Dendritic cell treated with granulocyte-macrophage colony-stimulating factor and Interleukin-4, amounts not matched to agents 40 ng/mL and 50 ng/mL, for 4 days (primary cell): ENCODE measurements at regions not wholly inside any gene's neighbourhood (a gene's known extent, or its start where the extent isn't known, plus 50 kb on each side); places are given as distances from the start of the nearest gene placed in this dataset.

Source experiments
- H3K27ac Mint-ChIP-seq: one replicate; pipeline ENCODE4 v1.8.0; 2022; ENCODE audit warnings: mild to moderate bottlenecking, mixed read lengths
- H3K27me3 Mint-ChIP-seq: one replicate; pipeline ENCODE4 v1.8.0; 2022; ENCODE audit warnings: mild to moderate bottlenecking, mixed read lengths
- H3K36me3 Mint-ChIP-seq: one replicate; pipeline ENCODE4 v1.8.0; 2022; ENCODE audit warnings: low read depth, mixed read lengths
- H3K4me1 Mint-ChIP-seq: one replicate; pipeline ENCODE4 v1.8.0; 2022; ENCODE audit warnings: low read depth, mixed read lengths
- H3K4me3 Mint-ChIP-seq: one replicate; pipeline ENCODE4 v1.8.0; 2022; ENCODE audit warnings: mild to moderate bottlenecking, moderate library complexity, mixed read lengths
- H3K9me3 Mint-ChIP-seq: one replicate; pipeline ENCODE4 v1.8.0; 2022; ENCODE audit warnings: mixed read lengths
- intact Hi-C: fragments of 100-400 bp; cut with micrococcal nuclease; formaldehyde crosslinking; loops from one replicate; pipeline ENCODE4 v1.15.0; 2022

GRCh38 chr9:93372391-93372790 lies 79.1 kb upstream of the FAM120A start:
- no peak overlapping the region for H3K27ac Mint-ChIP-seq
- no peak overlapping the region for H3K4me3 Mint-ChIP-seq
- intact Hi-C loops = no loop called here
- H3K9me3 Mint-ChIP-seq = peaks cover 9% of the 10 kb centered on the region
- peaks cover 1% of the 10 kb centered on the region for H3K27me3 Mint-ChIP-seq
- H3K4me1 Mint-ChIP-seq = peaks cover 45% of the 10 kb centered on the region
- no peaks in the 10 kb centered on the region for H3K36me3 Mint-ChIP-seq

GRCh38 chr9:93376411-93376810 lies 75.1 kb upstream of the FAM120A start:
- peaks cover 4% of the 10 kb centered on the region for H3K27me3 Mint-ChIP-seq
- H3K4me3 Mint-ChIP-seq = no peak overlapping the region
- peaks cover under 1% of the 10 kb centered on the region for H3K9me3 Mint-ChIP-seq
- peak overlapping the region; percentile 81 for H3K27ac Mint-ChIP-seq
- H3K4me1 Mint-ChIP-seq = peaks cover 28% of the 10 kb centered on the region
- no peaks in the 10 kb centered on the region for H3K36me3 Mint-ChIP-seq
- intact Hi-C loops = no loop called here

GRCh38 chr9:93378276-93378675 lies 73.2 kb upstream of the FAM120A start:
- Mint-ChIP-seq H3K4me3 (no peak overlapping the region), H3K27ac (no peak overlapping the region), H3K36me3 (no peaks in the 10 kb centered on the region), H3K27me3 (peaks cover 9% of the 10 kb centered on the region), H3K9me3 (no peaks in the 10 kb centered on the region), H3K4me1 (peaks cover 25% of the 10 kb centered on the region)
- intact Hi-C loops = loop anchor here (2.0 kb wide), 1 partner anchor 65 kb away; no protein-coding TSS in a partner anchor

- Mint-ChIP-seq H3K36me3 (no peaks in the 10 kb centered on the region), H3K9me3 (no peaks in the 10 kb centered on the region), H3K27ac (no peak overlapping the region), H3K4me1 (peaks cover 21% of the 10 kb centered on the region), H3K4me3 (no peak overlapping the region), H3K27me3 (peaks cover 8% of the 10 kb centered on the region)
- intact Hi-C loops = loop anchor here (2.0 kb wide), 1 partner anchor 66 kb away; no protein-coding TSS in a partner anchor
These were observed 72.4 kb upstream of the FAM120A start for GRCh38 chr9:93379051-93379450.

- intact Hi-C loops = no loop called here
These were observed 71.0 kb upstream of the FAM120A start for GRCh38 chr9:93380410-93381060.

GRCh38 chr9:93387791-93388190 lies 63.7 kb upstream of the FAM120A start:
- no peaks in the 10 kb centered on the region for H3K4me1 Mint-ChIP-seq
- no peaks in the 10 kb centered on the region for H3K9me3 Mint-ChIP-seq
- no peaks in the 10 kb centered on the region for H3K36me3 Mint-ChIP-seq
- intact Hi-C loops = no loop called here
- peaks cover 6% of the 10 kb centered on the region for H3K27me3 Mint-ChIP-seq
- no peak overlapping the region for H3K27ac Mint-ChIP-seq
- H3K4me3 Mint-ChIP-seq = no peak overlapping the region

More at GRCh38 chr9:93380410-93381060, 71.0 kb upstream of the FAM120A start:
- Mint-ChIP-seq H3K4me1 (peaks cover 21% of the 10 kb centered on the region), H3K4me3 (no peak overlapping the region), H3K9me3 (no peaks in the 10 kb centered on the region), H3K27ac (no peak overlapping the region), H3K36me3 (no peaks in the 10 kb centered on the region), H3K27me3 (peaks cover 10% of the 10 kb centered on the region)

GRCh38 chr9:93390953-93391515 lies 60.5 kb upstream of the FAM120A start:
- intact Hi-C loops = no loop called here
- Mint-ChIP-seq H3K36me3 (no peaks in the 10 kb centered on the region), H3K4me1 (peaks cover 6% of the 10 kb centered on the region), H3K9me3 (no peaks in the 10 kb centered on the region), H3K27me3 (peaks cover 4% of the 10 kb centered on the region), H3K4me3 (no peak overlapping the region), H3K27ac (no peak overlapping the region)

- Mint-ChIP-seq H3K4me1 (peaks cover 6% of the 10 kb centered on the region), H3K4me3 (no peak overlapping the region), H3K27ac (no peak overlapping the region), H3K36me3 (no peaks in the 10 kb centered on the region), H3K27me3 (peaks cover 2% of the 10 kb centered on the region), H3K9me3 (no peaks in the 10 kb centered on the region)
- intact Hi-C loops = no loop called here
These were observed 59.6 kb upstream of the FAM120A start for GRCh38 chr9:93391898-93392297.

GRCh38 chr9:93392974-93393373 lies 58.5 kb upstream of the FAM120A start:
- Mint-ChIP-seq H3K27me3 (peaks cover 2% of the 10 kb centered on the region), H3K9me3 (no peaks in the 10 kb centered on the region), H3K27ac (no peak overlapping the region), H3K4me1 (peaks cover 10% of the 10 kb centered on the region), H3K4me3 (no peak overlapping the region), H3K36me3 (no peaks in the 10 kb centered on the region)
- intact Hi-C loops = no loop called here
